ENCODE measurements at regions not wholly inside any gene's neighbourhood (a gene's known extent, or its start where the extent isn't known, plus 50 kb on each side); places are given as distances from the start of the nearest gene placed in this dataset.

DNA sequence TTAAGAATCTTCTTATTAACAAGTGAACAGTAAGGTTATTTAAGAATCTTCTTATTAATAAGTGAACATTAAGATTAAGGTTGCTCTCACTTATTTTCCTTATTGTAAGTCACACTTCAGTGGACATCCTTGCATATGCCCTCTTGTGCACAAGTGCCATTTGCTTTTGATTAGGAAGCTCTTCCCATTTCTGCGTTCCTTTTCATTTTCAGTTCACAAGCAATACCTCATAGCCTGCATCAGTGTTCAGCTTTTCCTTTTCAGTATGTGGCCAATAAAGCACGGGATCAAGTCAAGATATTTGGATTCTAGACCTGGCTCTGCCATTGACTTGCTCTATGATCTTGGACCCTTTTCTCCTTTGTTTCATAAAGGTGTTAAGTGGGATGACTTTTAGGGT lies 158.7 kb downstream of the DISP1 start:
- POLR2A ChIA-PET = no interaction called here

GRCh38 chr1:222974496-222974895 lies 159.7 kb downstream of the DISP1 start:
- peaks cover 25% of the 10 kb centered on the region for H3K4me1 ChIP-seq (ENCODE audit: control insufficient read depth, insufficient read depth, low read length)
- ChIA-PET POLR2A (no interaction called here), CTCF (interaction anchor here (0.6 to 1.2 kb wide), 3 partner anchors 115 to 899 kb away, joined by 3 to 4 read pairs (median 3); no protein-coding TSS in a partner anchor)
- no peaks in the 10 kb centered on the region for H3K36me3 ChIP-seq (ENCODE audit: control insufficient read depth in 2 of 2, insufficient read depth in 1 of 2, low read length in 2 of 2)
- H3K27ac ChIP-seq (ENCODE audit: extremely low read depth, low read depth, low read length) = no peak overlapping the region
- no peaks in the 10 kb centered on the region for H3K9me3 ChIP-seq (ENCODE audit: control insufficient read depth, insufficient read depth, low read depth, low read length)
- H3K4me3 ChIP-seq (ENCODE audit: low read depth, low read length) = no peak overlapping the region
- TF ChIP-seq, protein P1, sequence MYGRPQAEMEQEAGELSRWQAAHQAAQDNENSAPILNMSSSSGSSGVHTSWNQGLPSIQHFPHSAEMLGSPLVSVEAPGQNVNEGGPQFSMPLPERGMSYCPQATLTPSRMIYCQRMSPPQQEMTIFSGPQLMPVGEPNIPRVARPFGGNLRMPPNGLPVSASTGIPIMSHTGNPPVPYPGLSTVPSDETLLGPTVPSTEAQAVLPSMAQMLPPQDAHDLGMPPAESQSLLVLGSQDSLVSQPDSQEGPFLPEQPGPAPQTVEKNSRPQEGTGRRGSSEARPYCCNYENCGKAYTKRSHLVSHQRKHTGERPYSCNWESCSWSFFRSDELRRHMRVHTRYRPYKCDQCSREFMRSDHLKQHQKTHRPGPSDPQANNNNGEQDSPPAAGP (tag by site-specific recombination; IDR thresholded peaks at IDR 0.05) = no peak
- TF ChIP-seq ZNF639 (tag by site-specific recombination; IDR thresholded peaks at IDR 0.05) = no peak
- no peak for TF ChIP-seq PBX3 (CRISPR knock-in tag; IDR thresholded peaks at IDR 0.05)
- peak; percentile 44; the same call in 1 of the 2 replicates for TF ChIP-seq KLF8 (tag by site-specific recombination; IDR thresholded peaks at IDR 0.05)
- TF ChIP-seq ZBTB21 (tag by site-specific recombination; IDR thresholded peaks at IDR 0.05) = peak; percentile 45; the same call in 1 of the 2 replicates
- TF ChIP-seq ZNF140 (tag by site-specific recombination; IDR thresholded peaks at IDR 0.05) = no peak
- TF ChIP-seq ZNF184 (tag by site-specific recombination; IDR thresholded peaks at IDR 0.05) = 0 out of 2 replicates have a peak, but pooled peaks have one; percentile 52
- TF ChIP-seq, protein P2, sequence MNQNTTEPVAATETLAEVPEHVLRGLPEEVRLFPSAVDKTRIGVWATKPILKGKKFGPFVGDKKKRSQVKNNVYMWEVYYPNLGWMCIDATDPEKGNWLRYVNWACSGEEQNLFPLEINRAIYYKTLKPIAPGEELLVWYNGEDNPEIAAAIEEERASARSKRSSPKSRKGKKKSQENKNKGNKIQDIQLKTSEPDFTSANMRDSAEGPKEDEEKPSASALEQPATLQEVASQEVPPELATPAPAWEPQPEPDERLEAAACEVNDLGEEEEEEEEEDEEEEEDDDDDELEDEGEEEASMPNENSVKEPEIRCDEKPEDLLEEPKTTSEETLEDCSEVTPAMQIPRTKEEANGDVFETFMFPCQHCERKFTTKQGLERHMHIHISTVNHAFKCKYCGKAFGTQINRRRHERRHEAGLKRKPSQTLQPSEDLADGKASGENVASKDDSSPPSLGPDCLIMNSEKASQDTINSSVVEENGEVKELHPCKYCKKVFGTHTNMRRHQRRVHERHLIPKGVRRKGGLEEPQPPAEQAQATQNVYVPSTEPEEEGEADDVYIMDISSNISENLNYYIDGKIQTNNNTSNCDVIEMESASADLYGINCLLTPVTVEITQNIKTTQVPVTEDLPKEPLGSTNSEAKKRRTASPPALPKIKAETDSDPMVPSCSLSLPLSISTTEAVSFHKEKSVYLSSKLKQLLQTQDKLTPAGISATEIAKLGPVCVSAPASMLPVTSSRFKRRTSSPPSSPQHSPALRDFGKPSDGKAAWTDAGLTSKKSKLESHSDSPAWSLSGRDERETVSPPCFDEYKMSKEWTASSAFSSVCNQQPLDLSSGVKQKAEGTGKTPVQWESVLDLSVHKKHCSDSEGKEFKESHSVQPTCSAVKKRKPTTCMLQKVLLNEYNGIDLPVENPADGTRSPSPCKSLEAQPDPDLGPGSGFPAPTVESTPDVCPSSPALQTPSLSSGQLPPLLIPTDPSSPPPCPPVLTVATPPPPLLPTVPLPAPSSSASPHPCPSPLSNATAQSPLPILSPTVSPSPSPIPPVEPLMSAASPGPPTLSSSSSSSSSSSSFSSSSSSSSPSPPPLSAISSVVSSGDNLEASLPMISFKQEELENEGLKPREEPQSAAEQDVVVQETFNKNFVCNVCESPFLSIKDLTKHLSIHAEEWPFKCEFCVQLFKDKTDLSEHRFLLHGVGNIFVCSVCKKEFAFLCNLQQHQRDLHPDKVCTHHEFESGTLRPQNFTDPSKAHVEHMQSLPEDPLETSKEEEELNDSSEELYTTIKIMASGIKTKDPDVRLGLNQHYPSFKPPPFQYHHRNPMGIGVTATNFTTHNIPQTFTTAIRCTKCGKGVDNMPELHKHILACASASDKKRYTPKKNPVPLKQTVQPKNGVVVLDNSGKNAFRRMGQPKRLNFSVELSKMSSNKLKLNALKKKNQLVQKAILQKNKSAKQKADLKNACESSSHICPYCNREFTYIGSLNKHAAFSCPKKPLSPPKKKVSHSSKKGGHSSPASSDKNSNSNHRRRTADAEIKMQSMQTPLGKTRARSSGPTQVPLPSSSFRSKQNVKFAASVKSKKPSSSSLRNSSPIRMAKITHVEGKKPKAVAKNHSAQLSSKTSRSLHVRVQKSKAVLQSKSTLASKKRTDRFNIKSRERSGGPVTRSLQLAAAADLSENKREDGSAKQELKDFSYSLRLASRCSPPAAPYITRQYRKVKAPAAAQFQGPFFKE (tag by site-specific recombination; IDR thresholded peaks at IDR 0.05; ENCODE audit: borderline replicate concordance) = no peak
- TF ChIP-seq ZBTB48 (tag by site-specific recombination; IDR thresholded peaks at IDR 0.05) = no peak
- no peak for TF ChIP-seq REPIN1 (tag by site-specific recombination; IDR thresholded peaks at IDR 0.05; ENCODE audit: low read depth)

More for the DNA sequence above, 158.7 kb downstream of the DISP1 start:
- no peak for TF ChIP-seq ZNF548 (tag by site-specific recombination; IDR thresholded peaks at IDR 0.05)
- no peak for TF ChIP-seq ZBTB10 (tag by site-specific recombination; IDR thresholded peaks at IDR 0.05)
- no peak for TF ChIP-seq ZNF473 (tag by site-specific recombination; IDR thresholded peaks at IDR 0.05)
- TF ChIP-seq ZNF768 (tag by site-specific recombination; IDR thresholded peaks at IDR 0.05) = no peak
- no peak for TF ChIP-seq ZNF701 (tag by site-specific recombination; IDR thresholded peaks at IDR 0.05)
- TF ChIP-seq OSR2 (tag by site-specific recombination; IDR thresholded peaks at IDR 0.05) = no peak
- no peak for TF ChIP-seq ZNF623 (tag by site-specific recombination; IDR thresholded peaks at IDR 0.05)
- TF ChIP-seq ZNF292 (tag by site-specific recombination; IDR thresholded peaks at IDR 0.05; ENCODE audit: borderline replicate concordance, low read depth) = no peak
- TF ChIP-seq ZNF221 (tag by site-specific recombination; IDR thresholded peaks at IDR 0.05; ENCODE audit: borderline replicate concordance) = no peak
- no peak for TF ChIP-seq ZNF707 (tag by site-specific recombination; IDR thresholded peaks at IDR 0.05)
- no peak for TF ChIP-seq ZNF311 (tag by site-specific recombination; IDR thresholded peaks at IDR 0.05; ENCODE audit: borderline replicate concordance)
- TF ChIP-seq MYNN (tag by site-specific recombination; IDR thresholded peaks at IDR 0.05; ENCODE audit: borderline replicate concordance) = no peak
- TF ChIP-seq SP3 (tag by site-specific recombination; IDR thresholded peaks at IDR 0.05) = no peak
- TF ChIP-seq MEIS1 (CRISPR knock-in tag; IDR thresholded peaks at IDR 0.05; ENCODE audit: borderline replicate concordance) = no peak
- no peak for TF ChIP-seq ZNF571 (tag by site-specific recombination; IDR thresholded peaks at IDR 0.05)
- TF ChIP-seq, protein P3, sequence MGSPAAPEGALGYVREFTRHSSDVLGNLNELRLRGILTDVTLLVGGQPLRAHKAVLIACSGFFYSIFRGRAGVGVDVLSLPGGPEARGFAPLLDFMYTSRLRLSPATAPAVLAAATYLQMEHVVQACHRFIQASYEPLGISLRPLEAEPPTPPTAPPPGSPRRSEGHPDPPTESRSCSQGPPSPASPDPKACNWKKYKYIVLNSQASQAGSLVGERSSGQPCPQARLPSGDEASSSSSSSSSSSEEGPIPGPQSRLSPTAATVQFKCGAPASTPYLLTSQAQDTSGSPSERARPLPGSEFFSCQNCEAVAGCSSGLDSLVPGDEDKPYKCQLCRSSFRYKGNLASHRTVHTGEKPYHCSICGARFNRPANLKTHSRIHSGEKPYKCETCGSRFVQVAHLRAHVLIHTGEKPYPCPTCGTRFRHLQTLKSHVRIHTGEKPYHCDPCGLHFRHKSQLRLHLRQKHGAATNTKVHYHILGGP (tag by site-specific recombination; IDR thresholded peaks at IDR 0.05) = no peak
- no peak for TF ChIP-seq GLIS1 (tag by site-specific recombination; IDR thresholded peaks at IDR 0.05)
- no peak for TF ChIP-seq ZNF391 (tag by site-specific recombination; IDR thresholded peaks at IDR 0.05; ENCODE audit: borderline replicate concordance, low read depth)
- no peak for TF ChIP-seq ZSCAN23 (tag by site-specific recombination; IDR thresholded peaks at IDR 0.05)
- Histone ChIP-seq H3K4me3 (ENCODE audit: low read depth, low read length) (no peak overlapping the region), H3K27ac (ENCODE audit: extremely low read depth, low read depth, low read length) (no peak overlapping the region), H3K9me3 (ENCODE audit: control insufficient read depth, insufficient read depth, low read depth, low read length) (no peaks in the 10 kb centered on the region), H3K4me1 (ENCODE audit: control insufficient read depth, insufficient read depth, low read length) (peaks cover 25% of the 10 kb centered on the region), H3K36me3 (ENCODE audit: control insufficient read depth in 2 of 2, insufficient read depth in 1 of 2, low read length in 2 of 2) (no peaks in the 10 kb centered on the region)
- CTCF ChIA-PET = interaction anchor here (0.6 to 1.2 kb wide), 4 partner anchors 66 to 898 kb away, joined by 3 to 4 read pairs (median 3); no protein-coding TSS in a partner anchor
